Esophagus squamous epithelium (tissue), 4 donors: ENCODE measurements at regions not wholly inside any gene's neighbourhood (a gene's known extent, or its start where the extent isn't known, plus 50 kb on each side); places are given as distances from the start of the nearest gene placed in this dataset.

Experiments used
- CTCF ChIP-seq, 6 experiments: fragments of 450-650 bp in 4 of 6; fragments of 200-600 bp in 2 of 6; sonication (generic) in 2 of 6; IDR thresholded peaks; one replicate each; pipeline ENCODE4 v1.5.1; 2016 to 2019; ENCODE audit warnings: antibody characterized with exemption in 6 of 6, mild to moderate bottlenecking in 4 of 6, moderate library complexity in 4 of 6
- POLR2A ChIP-seq, 4 donors: fragments of 450-650 bp; IDR thresholded peaks; one replicate each; pipeline ENCODE4 v1.6.1; 2017; ENCODE audit warnings: antibody characterized with exemption in 4 of 4, mild to moderate bottlenecking in 4 of 4, moderate library complexity in 3 of 4

DNA sequence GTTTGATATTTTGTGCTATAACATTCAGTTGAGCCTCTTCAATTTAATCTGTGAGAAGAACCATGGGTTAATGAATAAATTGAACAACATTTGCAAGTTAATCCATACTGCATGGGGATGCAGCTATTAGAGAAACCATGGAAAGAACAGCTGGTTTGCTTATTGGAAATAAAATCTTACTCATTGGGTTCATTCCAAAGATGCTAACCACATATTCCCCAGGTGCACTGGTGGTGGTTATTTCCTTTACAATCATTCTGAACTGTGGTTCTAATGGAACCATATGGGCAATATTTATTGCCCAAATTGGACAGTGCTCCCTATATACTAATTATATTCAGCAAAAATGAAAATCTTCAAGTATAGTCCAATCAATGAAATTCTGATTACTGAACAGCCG is 1200.4 kb upstream of the CDH2 start:
- TF ChIP-seq POLR2A (IDR thresholded peaks at IDR 0.05), result no peak
- no peak for TF ChIP-seq CTCF (IDR thresholded peaks at IDR 0.05)
